Stomach (tissue), 8 donors: ENCODE measurements at regions not wholly inside any gene's neighbourhood (a gene's known extent, or its start where the extent isn't known, plus 50 kb on each side); places are given as distances from the start of the nearest gene placed in this dataset.

Experiments
- DNase-seq, 2 donors: peaks; one replicate each; pipeline versions ENCODE4 v3.0.0 to v3.0.0-alpha.2; 2013 to 2019
- H3K27ac ChIP-seq, 5 donors: fragments of 200-600 bp in 4 of 5; sonication (generic) in 4 of 5; one replicate each; pipeline ENCODE4 v1.5.1; 2013 to 2019; ENCODE audit warnings: mild to moderate bottlenecking in 1 of 5, moderate library complexity in 1 of 5
- H3K27me3 ChIP-seq, 3 donors: fragments of 200-600 bp; sonication (generic); one replicate each; pipeline ENCODE4 v1.5.1; 2017 to 2019; ENCODE audit warnings: mixed run types in 1 of 3
- H3K36me3 ChIP-seq, 4 donors: fragments of 200-600 bp; sonication (generic); 1 replicate in 3 of 4; 2 replicates in 1 of 4; pipeline ENCODE4 v1.5.1; 2016 to 2019
- H3K4me1 ChIP-seq, 4 donors: fragments of 200-600 bp; sonication (generic); one replicate each; pipeline ENCODE4 v1.5.1; 2016 to 2019
- H3K4me3 ChIP-seq, 4 donors: fragments of 200-600 bp; sonication (generic) in 3 of 4; one replicate each; pipeline ENCODE4 v1.5.1; 2016 to 2019; ENCODE audit warnings: mild to moderate bottlenecking in 1 of 4
- H3K9me3 ChIP-seq, 4 donors: fragments of 200-600 bp; sonication (generic); one replicate each; pipeline ENCODE4 v1.5.1; 2016 to 2019
- EP300 ChIP-seq: sonication (generic); formaldehyde crosslinking; IDR thresholded peaks from one replicate; pipeline ENCODE4 v1.6.1; 2017; ENCODE audit warnings: antibody characterized with exemption
- POLR2A ChIP-seq, 4 donors: fragments of 450-650 bp; IDR thresholded peaks; one replicate each; pipeline ENCODE4 v1.6.1; 2016; ENCODE audit warnings: antibody characterized with exemption in 4 of 4, control low read depth in 2 of 4, mild to moderate bottlenecking in 1 of 4, moderate library complexity in 1 of 4
- POLR2AphosphoS5 ChIP-seq, 3 donors: sonication (generic); formaldehyde crosslinking; IDR thresholded peaks; one replicate each; pipeline ENCODE4 v1.6.1; 2016; ENCODE audit warnings: antibody characterized with exemption in 3 of 3
- WGBS, 5 donors: extraction: QIAGEN DNeasy Blood & Tissue Kit in 3 of 5; methylation state at CpG; one replicate each; pipeline versions ENCODE4 v1.1.5 to v1.1.7; 2013 to 2018; 5-methylcytosine and 5-hydroxymethylcytosine counted together
- intact Hi-C: fragments of 100-400 bp; cut with DNase I; formaldehyde crosslinking; loops from one replicate; pipeline ENCODE4 v1.15.1; 2023; ENCODE audit warnings: low total_unique reads
- TF ChIP-seq, protein P1 (sequence below), 7 experiments: fragments of 450-650 bp in 4 of 7; fragments of 200-600 bp in 3 of 7; sonication (generic) in 3 of 7; IDR thresholded peaks; one replicate each; pipeline ENCODE4 v1.5.1; 2016 to 2019; ENCODE audit warnings: antibody characterized with exemption in 7 of 7, control low read depth in 2 of 7, mild to moderate bottlenecking in 1 of 7
- donor health status: healthy with polysubstance abuse.
- donor health status: Bipolar disorder and iron deficiency.
- donor health status: healthy.

- WGBS, 5 donors, result 61 to 73% (median 68%) methylated on average over 10 of the region's 10 CpGs
- Histone ChIP-seq H3K36me3 (no peaks in the 10 kb centered on the region), H3K27ac (no peak overlapping the region), H3K4me1 (no peaks in the 10 kb centered on the region), H3K27me3 (peaks cover 0 to 53% (median 13%) of the 10 kb centered on the region in 3 donors), H3K9me3 (no peaks in the 10 kb centered on the region), H3K4me3 (no peak overlapping the region)
- DNase-seq, result peak in 1 of 2 donors; percentile 12
- no peak for TF ChIP-seq POLR2A (IDR thresholded peaks at IDR 0.05)
- TF ChIP-seq POLR2AphosphoS5 (IDR thresholded peaks at IDR 0.05), result no peak
- no peak for TF ChIP-seq EP300
- TF ChIP-seq, protein P1, sequence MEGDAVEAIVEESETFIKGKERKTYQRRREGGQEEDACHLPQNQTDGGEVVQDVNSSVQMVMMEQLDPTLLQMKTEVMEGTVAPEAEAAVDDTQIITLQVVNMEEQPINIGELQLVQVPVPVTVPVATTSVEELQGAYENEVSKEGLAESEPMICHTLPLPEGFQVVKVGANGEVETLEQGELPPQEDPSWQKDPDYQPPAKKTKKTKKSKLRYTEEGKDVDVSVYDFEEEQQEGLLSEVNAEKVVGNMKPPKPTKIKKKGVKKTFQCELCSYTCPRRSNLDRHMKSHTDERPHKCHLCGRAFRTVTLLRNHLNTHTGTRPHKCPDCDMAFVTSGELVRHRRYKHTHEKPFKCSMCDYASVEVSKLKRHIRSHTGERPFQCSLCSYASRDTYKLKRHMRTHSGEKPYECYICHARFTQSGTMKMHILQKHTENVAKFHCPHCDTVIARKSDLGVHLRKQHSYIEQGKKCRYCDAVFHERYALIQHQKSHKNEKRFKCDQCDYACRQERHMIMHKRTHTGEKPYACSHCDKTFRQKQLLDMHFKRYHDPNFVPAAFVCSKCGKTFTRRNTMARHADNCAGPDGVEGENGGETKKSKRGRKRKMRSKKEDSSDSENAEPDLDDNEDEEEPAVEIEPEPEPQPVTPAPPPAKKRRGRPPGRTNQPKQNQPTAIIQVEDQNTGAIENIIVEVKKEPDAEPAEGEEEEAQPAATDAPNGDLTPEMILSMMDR (IDR thresholded peaks at IDR 0.05), result no peak
- intact Hi-C loops, result no loop called here
Measured at GRCh38 chr17:45688353-45688752, 95.8 kb upstream of the CRHR1 start.

- Histone ChIP-seq H3K4me3 (no peak overlapping the region), H3K4me1 (no peaks in the 10 kb centered on the region), H3K9me3 (no peaks in the 10 kb centered on the region), H3K27me3 (peaks cover 0 to 53% (median 13%) of the 10 kb centered on the region in 3 donors), H3K27ac (no peak overlapping the region), H3K36me3 (no peaks in the 10 kb centered on the region)
- TF ChIP-seq EP300 (no peak), POLR2AphosphoS5 (IDR thresholded peaks at IDR 0.05) (no peak), POLR2A (IDR thresholded peaks at IDR 0.05) (no peak)
- TF ChIP-seq, protein P1 (IDR thresholded peaks at IDR 0.05), result no peak
- intact Hi-C loops, result no loop called here
- DNase-seq, result no peak
- 77 to 89% (median 85%) methylated on average over 6 to 7 of the region's 7 CpGs for WGBS, 5 donors
Measured at GRCh38 chr17:45688820-45689219, 95.3 kb upstream of the CRHR1 start.

GRCh38 chr17:45689451-45689850, 94.7 kb upstream of the CRHR1 start:
- 82 to 86% (median 84%) methylated on average over 6 of the region's 6 CpGs for WGBS, 5 donors
- H3K4me1 ChIP-seq, result no peaks in the 10 kb centered on the region
- H3K4me3 ChIP-seq, result no peak overlapping the region
- no peak overlapping the region for H3K27ac ChIP-seq
- no peak for TF ChIP-seq POLR2A (IDR thresholded peaks at IDR 0.05)
- no peak for TF ChIP-seq POLR2AphosphoS5 (IDR thresholded peaks at IDR 0.05)
- TF ChIP-seq, protein P1 (IDR thresholded peaks at IDR 0.05), result no peak
- TF ChIP-seq EP300, result no peak
- intact Hi-C loops, result no loop called here
- peaks cover 0 to 54% (median 17%) of the 10 kb centered on the region in 3 donors for H3K27me3 ChIP-seq
- H3K9me3 ChIP-seq, result no peaks in the 10 kb centered on the region
- no peaks in the 10 kb centered on the region for H3K36me3 ChIP-seq
- DNase-seq, result no peak

- H3K4me1 ChIP-seq, result no peaks in the 10 kb centered on the region
- peaks cover 0 to 64% (median 17%) of the 10 kb centered on the region in 3 donors for H3K27me3 ChIP-seq
- H3K4me3 ChIP-seq, result no peak overlapping the region
- no peaks in the 10 kb centered on the region for H3K36me3 ChIP-seq
- DNase-seq, result no peak
- 54 to 59% (median 55%) methylated on average over 13 of the region's 13 CpGs for WGBS, 5 donors
- no peak for TF ChIP-seq EP300
- no peak for TF ChIP-seq POLR2A (IDR thresholded peaks at IDR 0.05)
- TF ChIP-seq, protein P1 (IDR thresholded peaks at IDR 0.05), result no peak
- no peak for TF ChIP-seq POLR2AphosphoS5 (IDR thresholded peaks at IDR 0.05)
- no peak overlapping the region for H3K27ac ChIP-seq
- intact Hi-C loops, result no loop called here
- H3K9me3 ChIP-seq, result no peaks in the 10 kb centered on the region
Measured at GRCh38 chr17:45690625-45691275, 93.4 kb upstream of the CRHR1 start.
